ENCODE measurements at regions not wholly inside any gene's neighbourhood (a gene's known extent, or its start where the extent isn't known, plus 50 kb on each side); places are given as distances from the start of the nearest gene placed in this dataset.

- no peak for DNase-seq
These were observed 153.0 kb downstream of the UXS1 start for GRCh38 chr2:106041150-106041549.

DNA sequence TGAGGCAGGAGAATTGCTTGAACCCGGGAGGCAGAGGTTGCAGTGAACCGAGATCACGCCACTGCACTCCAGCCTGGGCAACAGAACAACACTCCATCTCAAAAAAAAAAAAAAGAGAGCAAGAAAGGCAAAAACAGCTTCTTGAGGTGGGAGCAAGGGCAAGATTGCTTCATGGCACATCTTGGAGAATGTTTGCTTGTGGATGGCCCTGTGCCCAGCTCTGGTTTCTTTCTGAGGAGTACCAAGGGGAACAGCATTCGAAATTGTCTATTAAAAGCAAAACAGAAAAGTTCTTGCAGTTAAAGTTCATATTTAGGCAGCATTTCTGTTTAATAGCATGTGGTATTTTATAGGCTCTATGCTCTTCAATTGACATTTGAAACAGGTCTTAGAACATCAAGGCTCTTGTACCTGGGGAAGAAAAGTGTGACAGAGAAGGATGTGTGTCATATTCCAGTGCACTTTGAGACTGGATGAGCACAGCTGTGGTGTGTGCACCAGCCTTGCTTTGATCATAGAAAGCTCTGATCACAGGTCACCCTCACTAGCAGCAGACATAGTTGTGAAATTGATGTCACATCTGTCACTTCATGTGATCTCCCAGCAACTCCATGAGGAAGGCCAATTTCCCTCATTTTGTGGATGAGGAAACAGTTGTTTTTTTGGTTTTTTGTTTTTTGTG, 154.3 kb downstream of the UXS1 start:
- no peak for DNase-seq

GRCh38 chr2:106038601-106039375, 155.3 kb downstream of the UXS1 start:
- no peak for DNase-seq

- no peak for DNase-seq
These were observed 156.2 kb downstream of the UXS1 start for GRCh38 chr2:106037932-106038331.

- no peak for DNase-seq
These were observed 156.8 kb downstream of the UXS1 start for GRCh38 chr2:106037262-106037661.

DNA sequence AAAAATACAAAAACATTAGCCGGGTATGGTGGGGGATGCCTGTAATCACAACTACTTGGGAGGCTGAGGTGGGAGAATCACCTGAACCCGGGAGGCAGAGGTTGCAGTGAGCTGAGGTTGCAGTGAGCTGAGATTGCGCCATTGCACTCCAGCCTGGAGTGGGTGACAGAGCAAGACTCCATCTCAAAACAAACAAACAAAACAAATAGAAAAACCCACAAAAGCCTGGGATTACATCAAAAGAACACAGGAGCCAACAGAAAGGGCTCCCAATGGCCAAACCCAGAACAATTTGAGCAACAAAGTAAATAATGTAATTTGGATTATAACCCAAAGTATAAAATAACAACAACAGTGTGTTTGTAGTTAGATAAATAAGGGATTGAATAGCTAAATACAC, 159.8 kb downstream of the UXS1 start:
- no peak for DNase-seq

- no peak for DNase-seq
These were observed 161.4 kb downstream of the UXS1 start for GRCh38 chr2:106032676-106033075.

DNA sequence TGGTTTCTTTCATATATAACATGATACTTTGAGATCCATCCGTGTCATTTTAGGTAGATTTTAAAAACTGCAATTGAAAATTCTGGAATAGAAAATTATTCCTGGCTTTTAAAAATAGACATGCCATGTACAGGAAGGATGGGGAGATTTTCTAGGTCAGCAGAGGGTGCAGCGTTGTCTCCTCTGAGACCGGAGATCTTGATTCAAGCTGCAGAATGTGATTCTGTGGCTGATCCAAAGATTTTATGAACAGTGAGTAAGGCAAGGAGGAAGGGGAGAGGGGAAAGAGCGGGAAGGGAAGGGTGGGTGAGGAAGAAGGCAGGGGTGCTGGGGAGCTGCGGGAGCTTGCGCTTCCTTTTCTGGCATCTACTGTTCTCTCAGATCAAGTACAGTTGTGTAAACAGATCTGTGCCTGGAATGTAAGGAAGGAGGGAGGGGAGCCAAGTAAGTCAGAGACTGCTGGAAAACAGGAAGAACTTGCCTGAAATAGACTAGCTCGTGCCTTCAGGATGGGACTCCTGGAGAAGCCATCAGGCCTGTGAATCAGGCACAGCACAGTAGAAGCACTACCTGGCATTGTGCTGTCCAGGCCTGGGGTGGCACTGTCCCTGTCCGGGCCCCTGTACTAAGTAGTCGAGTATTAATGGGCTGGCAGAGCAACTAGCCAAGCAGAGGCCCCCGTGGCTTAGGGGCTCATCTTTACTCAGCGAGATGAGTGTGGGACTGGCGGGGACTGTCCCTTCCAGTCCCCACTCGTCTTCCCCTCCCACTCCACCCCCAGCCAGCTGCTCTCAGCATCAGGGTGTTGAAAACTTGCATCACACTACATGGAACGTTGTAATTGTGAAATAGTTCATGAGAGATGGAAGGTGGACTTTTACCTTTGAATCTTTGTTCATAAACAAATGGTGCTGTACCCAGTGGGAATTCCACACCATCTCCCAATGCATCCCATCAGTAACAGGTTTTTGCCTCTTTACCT, 163.5 kb downstream of the UXS1 start:
- peak; percentile 87 for DNase-seq

DNA sequence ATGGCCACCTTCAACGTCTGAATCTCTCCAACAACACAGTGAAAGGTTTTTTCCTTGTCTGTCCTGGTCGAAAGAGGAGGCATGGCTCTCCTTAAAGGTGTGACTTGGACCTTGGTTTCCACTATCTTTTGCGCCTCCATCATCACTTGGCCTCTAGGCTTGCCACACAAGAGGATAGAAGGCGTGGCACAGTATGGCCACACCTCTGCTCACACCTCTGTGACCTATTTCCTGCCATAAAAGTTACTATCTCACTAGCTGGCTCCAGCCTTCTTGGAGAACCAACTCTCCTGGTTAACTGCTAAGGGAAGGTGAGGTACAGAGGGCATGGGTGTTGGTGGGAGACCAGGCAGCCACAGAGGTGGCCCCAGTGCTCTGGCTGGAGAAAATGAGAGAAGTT, 165.9 kb downstream of the UXS1 start:
- no peak for DNase-seq

DNA sequence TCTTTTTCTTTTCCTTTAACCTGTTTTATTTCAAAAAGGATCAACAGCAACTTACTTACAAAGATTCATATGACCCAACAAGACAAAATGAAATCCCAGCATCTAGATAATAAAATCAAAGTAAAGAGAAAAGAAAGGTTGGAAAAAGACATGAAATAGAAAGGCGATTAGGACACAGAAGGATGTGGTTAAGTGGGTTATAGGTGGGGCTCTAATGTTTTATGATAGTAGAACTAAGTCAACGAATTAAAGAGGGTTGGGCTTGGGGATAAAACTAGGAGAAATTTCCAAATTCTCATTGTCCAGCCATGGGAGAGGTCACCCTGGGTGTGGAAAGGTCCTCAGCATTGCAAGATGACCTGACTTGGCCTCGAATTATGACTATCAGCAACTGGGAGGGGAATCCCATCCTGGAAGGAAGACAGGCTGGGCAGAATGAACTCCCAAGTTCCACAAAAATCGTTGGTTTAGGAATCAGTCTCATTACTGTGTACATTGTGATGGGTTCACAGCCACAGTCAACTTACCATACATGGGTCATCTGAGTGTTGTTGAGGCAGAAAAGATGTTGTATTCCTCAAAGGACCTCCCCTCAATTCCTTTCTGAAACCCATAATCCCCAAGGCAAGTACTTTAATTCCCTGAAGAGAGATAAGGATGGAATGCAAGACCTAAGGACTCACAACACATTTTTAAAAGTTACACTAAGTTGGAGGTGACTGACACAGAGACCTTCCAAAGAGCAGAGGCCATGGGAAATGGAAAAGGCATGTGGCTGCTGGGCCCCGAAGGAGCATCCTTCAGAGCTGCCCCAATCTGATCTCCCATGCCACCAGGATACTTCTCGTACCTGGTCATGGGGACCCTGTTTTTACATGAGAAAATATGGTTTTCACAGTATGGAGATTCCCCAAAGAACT, 167.6 kb downstream of the UXS1 start:
- DNase-seq = no peak

- DNase-seq = no peak
These were observed 168.3 kb downstream of the UXS1 start for GRCh38 chr2:106025796-106026195.

- DNase-seq = no peak
These were observed 172.5 kb downstream of the UXS1 start for GRCh38 chr2:106021662-106022028.

DNA sequence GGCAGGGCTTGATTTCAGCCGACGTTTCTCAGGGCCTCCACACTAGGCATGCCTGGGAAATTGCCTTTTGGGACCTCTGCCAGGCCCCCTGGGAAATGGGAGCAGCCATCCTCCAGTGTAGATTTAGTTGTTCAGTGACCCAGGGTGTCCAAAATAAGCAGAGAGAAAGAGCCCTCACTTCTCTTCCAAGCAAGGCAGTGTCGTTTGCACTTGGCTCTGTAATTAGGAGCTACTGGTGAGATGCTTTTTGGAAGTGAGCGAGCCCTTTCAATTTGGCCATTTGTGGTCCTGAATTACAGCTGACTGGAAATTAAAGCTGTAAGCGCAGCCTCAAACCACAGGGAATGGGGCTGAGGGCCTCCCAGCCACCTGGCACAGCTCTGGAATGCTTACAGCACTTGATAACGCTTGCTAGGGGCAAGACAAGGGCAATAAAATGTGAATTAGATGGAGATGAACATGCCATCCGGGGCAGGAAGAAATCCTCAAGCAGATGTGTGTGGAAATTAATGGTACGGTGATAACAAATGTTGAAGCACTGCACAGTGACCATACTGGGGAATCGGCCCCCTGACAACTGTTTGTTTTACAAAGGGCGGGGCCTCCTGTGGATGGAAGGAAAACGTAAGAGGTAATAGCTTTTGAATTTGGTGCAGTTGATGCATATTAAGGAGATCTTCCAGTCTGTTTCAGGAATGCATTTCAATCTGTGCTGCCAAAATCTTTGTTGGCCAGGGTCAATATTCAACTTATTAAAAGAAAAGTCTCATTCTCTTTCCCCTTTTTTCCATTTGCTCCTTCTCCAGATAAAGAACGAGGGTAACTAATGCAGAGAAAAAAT, 173.1 kb downstream of the UXS1 start:
- DNase-seq = no peak

DNA sequence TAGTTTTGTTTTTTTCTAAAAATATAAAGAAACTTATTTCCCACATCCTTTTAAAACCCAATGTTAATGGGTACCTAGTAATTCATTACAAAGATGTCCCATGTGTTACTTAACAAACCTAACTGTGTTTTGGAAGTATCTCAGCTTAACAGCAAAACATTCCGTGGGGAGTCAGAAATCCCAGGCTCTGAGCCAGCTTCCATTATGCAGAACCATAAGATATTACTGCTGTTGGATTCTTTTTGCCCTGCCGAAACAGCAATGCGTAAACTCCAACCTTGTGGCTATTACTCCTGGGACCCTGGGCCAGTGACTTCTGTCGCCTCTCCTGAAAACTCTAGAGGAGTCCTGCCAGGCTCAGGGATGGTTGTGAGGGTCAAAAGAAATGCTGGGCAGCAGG, 174.1 kb downstream of the UXS1 start:
- DNase-seq = peak; percentile 63

DNA sequence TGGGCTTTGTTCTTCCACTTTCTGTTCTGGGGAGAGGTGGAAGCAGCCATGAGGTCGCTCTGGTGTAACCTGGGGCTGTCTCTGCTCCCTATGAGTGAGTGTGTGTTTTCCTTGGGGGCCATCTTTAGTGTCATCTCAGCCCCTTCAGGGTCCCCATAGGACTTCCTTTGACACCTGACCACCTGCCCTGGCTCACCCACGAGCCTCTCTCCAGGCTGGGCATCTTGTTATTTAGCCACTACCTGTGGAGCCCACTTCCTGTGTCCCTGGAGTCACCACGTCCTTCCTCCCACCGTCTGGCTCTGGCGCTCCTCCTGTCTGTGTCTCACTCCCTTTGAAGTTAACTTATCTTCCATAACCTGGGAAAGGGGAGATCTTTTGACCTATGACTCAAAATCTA, 176.0 kb downstream of the UXS1 start:
- no peak for DNase-seq

GRCh38 chr2:106012591-106013347, 181.3 kb downstream of the UXS1 start:
- no peak for DNase-seq

GRCh38 chr2:106012001-106012590, 182.0 kb downstream of the UXS1 start:
- DNase-seq = no peak

DNA sequence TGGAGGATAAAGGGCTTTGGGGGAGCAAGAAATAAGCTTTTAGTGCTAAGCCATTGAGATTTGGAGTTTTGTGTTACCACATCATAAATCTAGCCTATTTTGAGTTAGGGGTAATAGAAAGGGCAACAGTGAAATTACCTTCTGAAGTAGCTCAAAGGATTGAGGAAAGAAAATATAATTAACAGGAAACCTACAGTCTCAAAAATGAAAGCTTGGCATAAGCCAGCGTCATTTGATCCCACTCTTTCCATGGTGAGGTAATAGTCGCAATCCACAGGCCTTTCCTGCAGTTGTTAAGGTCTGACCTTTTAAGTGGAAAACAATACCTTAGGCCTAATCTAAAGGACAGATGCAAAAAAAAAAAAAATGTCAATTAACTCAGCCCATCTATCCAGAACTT, 182.7 kb downstream of the UXS1 start:
- DNase-seq = peak; percentile 61

DNA sequence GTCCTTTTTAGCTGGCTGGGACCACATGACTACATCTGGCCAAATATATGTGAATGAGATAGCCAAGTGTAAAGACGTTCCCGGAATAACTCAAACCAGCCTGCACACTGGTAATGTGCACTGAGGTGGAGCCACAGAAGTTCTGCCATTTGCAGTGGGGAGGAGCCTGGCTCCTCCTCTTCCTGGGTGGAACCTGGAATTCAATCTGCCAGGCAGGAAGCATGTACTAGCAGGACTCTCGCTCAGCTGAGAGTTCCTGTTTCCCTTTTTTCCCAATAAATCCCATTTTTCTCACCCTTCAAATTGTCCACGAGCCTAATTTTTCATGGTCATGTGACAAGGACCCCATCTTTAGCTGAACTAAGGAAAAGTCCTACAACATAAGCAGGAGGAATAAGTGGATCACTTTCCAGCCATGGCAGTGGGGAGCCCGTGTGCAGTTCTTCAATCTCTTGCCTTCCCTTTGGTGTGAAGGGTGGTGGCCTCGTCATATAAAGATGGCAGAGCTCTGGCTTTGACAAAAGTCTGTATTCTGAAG, 183.2 kb downstream of the UXS1 start:
- no peak for DNase-seq

DNA sequence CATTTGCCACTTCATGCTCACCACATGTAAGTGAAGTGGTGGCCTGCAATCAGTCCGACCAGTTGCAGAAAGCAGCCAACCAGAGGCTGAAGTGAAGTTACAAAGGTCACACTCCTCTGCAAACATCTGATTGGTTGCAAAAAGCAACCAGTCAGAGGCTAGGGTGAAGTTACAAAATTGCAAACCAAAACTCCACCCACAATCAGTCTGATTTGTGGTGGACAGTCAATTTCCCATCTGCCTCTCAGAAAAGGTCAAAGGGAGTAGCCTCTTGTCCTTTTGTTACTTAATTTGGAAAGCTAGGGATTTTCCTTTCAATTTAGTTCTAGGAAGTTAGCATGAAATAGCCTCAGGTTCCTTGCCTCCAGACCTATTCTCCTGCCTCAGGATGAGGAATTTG, 185.0 kb downstream of the UXS1 start:
- DNase-seq = no peak
